HCT116 (cell line): ENCODE measurements at regions not wholly inside any gene's neighbourhood (a gene's known extent, or its start where the extent isn't known, plus 50 kb on each side); places are given as distances from the start of the nearest gene placed in this dataset.

Experiments used
- CTCF ChIP-seq, 3 experiments: fragments of 200-600 bp in 1 of 3; sonication (generic) in 1 of 3; IDR thresholded peaks in 2 of 3; conservative IDR thresholded peaks in 1 of 3; 2 replicates each; pipeline ENCODE4 v1.5.1; 2012 to 2017; ENCODE audit warnings: low read depth in 2 of 3, low read length in 2 of 3, antibody characterized with exemption in 1 of 3, borderline replicate concordance in 1 of 3, control low read depth in 1 of 3, mild to moderate bottlenecking in 1 of 3, mixed read lengths in 1 of 3, mixed run types in 1 of 3, moderate library complexity in 1 of 3; ENCODE audit not compliant: insufficient read depth in 1 of 3
- POLR2A ChIP-seq: IDR thresholded peaks from 2 replicates; pipeline ENCODE4 v1.7.0; 2011; ENCODE audit warnings: borderline replicate concordance; ENCODE audit not compliant: insufficient read depth, insufficient read length; ENCODE audit errors: extremely low read depth
- POLR2AphosphoS5 ChIP-seq: IDR thresholded peaks from 2 replicates; pipeline ENCODE4 v1.6.1; 2011; ENCODE audit warnings: mild to moderate bottlenecking, low read depth, low read length, moderate library complexity

GRCh38 chr12:78359520-78359919, 505.1 kb upstream of the SYT1 start:
- TF ChIP-seq POLR2A, result no peak
- no peak for TF ChIP-seq CTCF (IDR thresholded peaks at IDR 0.05 in 2 of 3, conservative IDR thresholded peaks at IDR 0.05 in 1 of 3; ENCODE audit: borderline replicate concordance in 1 of 3, insufficient read depth in 1 of 3, low read depth in 2 of 3, low read length in 2 of 3)
- TF ChIP-seq POLR2AphosphoS5, result no peak
